Keratinocyte (primary cell): ENCODE measurements at regions not wholly inside any gene's neighbourhood (a gene's known extent, or its start where the extent isn't known, plus 50 kb on each side); places are given as distances from the start of the nearest gene placed in this dataset.

ENCODE experiments used
- CTCF ChIP-seq, 3 experiments: IDR thresholded peaks in 1 of 3; conservative IDR thresholded peaks in 1 of 3; optimal IDR thresholded peaks in 1 of 3; 2 replicates in 2 of 3; 3 replicates in 1 of 3; pipeline versions ENCODE3 to v1.5.1; 2011; ENCODE audit warnings: low read length in 3 of 3, mild to moderate bottlenecking in 3 of 3, moderate library complexity in 2 of 3, control low read depth in 1 of 3, inconsistent platforms in 1 of 3; ENCODE audit not compliant: insufficient read depth in 2 of 3; ENCODE audit errors: extremely low read depth in 1 of 3
- EZH2 ChIP-seq: IDR thresholded peaks from one replicate; pipeline ENCODE4 v1.6.1; 2012; ENCODE audit warnings: inconsistent platforms, mild to moderate bottlenecking, low read length, moderate library complexity

- TF ChIP-seq CTCF (optimal IDR thresholded peaks at IDR 0.05 in 1 of 3, IDR thresholded peaks at IDR 0.05 in 1 of 3, conservative IDR thresholded peaks at IDR 0.05 in 1 of 3; ENCODE audit: extremely low read depth in 1 of 3, insufficient read depth in 2 of 3, low read length in 3 of 3) (no peak), EZH2 (no peak)
These were observed 539.2 kb upstream of the PRMT6 start for GRCh38 chr1:106517224-106517623.
